ENCODE measurements at regions not wholly inside any gene's neighbourhood (a gene's known extent, or its start where the extent isn't known, plus 50 kb on each side); places are given as distances from the start of the nearest gene placed in this dataset.

DNA sequence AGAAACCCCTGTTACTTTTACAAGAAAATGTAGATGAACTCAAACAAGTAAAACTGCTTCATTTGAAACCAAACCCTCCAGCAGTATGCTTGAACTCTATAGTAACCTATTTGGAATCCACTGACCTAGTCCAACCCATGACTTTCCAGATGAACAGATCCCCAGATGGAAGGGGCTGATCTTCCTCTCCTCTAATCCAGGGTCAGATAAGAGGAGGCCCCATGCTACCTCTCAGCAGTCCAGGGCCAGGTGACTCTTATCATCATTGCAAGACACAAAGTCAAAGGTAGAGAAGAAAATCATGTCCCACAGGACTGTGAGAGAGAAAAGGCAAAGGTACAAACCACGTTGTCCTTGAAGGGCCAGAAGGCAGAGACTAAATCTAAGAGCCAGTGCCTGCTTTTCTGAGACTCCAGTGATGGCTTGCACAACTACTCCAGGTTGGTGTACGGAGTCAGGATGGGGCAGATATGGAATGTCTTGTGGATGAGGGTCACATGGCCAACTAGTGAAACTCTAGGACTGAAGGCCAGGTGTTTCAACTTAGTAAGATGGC is 81.4 kb upstream of the MYLIP start:
- POLR2A ChIA-PET (ENCODE audit: unreplicated experiment), result no interaction called here
- intact Hi-C loops (cut with micrococcal nuclease), result no loop called here
- Histone ChIP-seq H3K4me3 (ENCODE audit: low read length) (no peak overlapping the region), H3K9me2 (replicated peaks; ENCODE audit: low read length) (no peaks in the 10 kb centered on the region), H2AFZ (ENCODE audit: low read length) (no peak overlapping the region), H3F3A (ENCODE audit: low read length, unreplicated experiment) (no peaks in the 10 kb centered on the region), H3K4me1 (ENCODE audit: insufficient read depth, low read length) (no peaks in the 10 kb centered on the region), H3K9ac (ENCODE audit: low read length) (no peak overlapping the region), H3K79me2 (ENCODE audit: low read length) (no peaks in the 10 kb centered on the region), H3K27me3 (ENCODE audit: low read length) (peaks cover 32% of the 10 kb centered on the region), H3K4me2 (ENCODE audit: low read length) (no peak overlapping the region), H4K20me1 (ENCODE audit: low read length) (no peaks in the 10 kb centered on the region), H3K36me3 (ENCODE audit: low read depth, low read length) (no peaks in the 10 kb centered on the region), H3K27ac (ENCODE audit: low read length) (no peak overlapping the region), H3K9me3 (ENCODE audit: low read length) (no peaks in the 10 kb centered on the region)
- CTCF ChIA-PET, result no interaction called here
- no TSS peak for BruUV-seq (replicated peaks)
- DNase-seq, result no peak
- no peak for ATAC-seq
- no peak for TF ChIP-seq EZH2 (IDR thresholded peaks at IDR 0.05; ENCODE audit: low read length, unreplicated experiment)
- TF ChIP-seq, protein P1, sequence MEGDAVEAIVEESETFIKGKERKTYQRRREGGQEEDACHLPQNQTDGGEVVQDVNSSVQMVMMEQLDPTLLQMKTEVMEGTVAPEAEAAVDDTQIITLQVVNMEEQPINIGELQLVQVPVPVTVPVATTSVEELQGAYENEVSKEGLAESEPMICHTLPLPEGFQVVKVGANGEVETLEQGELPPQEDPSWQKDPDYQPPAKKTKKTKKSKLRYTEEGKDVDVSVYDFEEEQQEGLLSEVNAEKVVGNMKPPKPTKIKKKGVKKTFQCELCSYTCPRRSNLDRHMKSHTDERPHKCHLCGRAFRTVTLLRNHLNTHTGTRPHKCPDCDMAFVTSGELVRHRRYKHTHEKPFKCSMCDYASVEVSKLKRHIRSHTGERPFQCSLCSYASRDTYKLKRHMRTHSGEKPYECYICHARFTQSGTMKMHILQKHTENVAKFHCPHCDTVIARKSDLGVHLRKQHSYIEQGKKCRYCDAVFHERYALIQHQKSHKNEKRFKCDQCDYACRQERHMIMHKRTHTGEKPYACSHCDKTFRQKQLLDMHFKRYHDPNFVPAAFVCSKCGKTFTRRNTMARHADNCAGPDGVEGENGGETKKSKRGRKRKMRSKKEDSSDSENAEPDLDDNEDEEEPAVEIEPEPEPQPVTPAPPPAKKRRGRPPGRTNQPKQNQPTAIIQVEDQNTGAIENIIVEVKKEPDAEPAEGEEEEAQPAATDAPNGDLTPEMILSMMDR (conservative IDR thresholded peaks at IDR 0.05; ENCODE audit: low read depth, low read length), result no peak
- no peak for TF ChIP-seq EZH2phosphoT487 (IDR thresholded peaks at IDR 0.05; ENCODE audit: borderline replicate concordance, low read length)

DNA sequence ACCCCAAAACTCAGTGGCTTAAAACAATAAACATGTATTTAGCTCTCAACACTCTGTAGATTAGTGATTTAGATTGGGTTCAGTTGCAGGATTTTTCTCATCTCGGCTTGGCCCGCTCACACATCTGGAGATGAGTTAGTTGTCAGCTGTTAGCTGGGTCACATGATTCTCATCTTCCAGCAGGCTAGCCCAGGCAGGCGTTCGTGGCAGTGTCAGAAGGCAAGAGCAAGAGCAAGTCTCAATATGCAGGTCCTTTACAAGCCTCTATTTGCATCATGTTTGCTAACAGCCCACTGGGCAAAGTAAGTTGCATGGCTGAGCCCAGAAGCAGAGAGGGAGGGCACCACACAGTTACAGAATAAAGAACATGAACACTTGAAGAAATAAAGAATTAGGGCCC is 83.6 kb upstream of the MYLIP start:
- peaks cover 38% of the 10 kb centered on the region for H3K27me3 ChIP-seq (ENCODE audit: low read length)
- no peak overlapping the region for H2AFZ ChIP-seq (ENCODE audit: low read length)
- no peak overlapping the region for H3K27ac ChIP-seq (ENCODE audit: low read length)
- CTCF ChIA-PET, result no interaction called here
- H3K4me3 ChIP-seq (ENCODE audit: low read length), result no peak overlapping the region
- ATAC-seq (no peak), DNase-seq (no peak)
- H3K9ac ChIP-seq (ENCODE audit: low read length), result no peak overlapping the region
- no peaks in the 10 kb centered on the region for H3K79me2 ChIP-seq (ENCODE audit: low read length)
- no peaks in the 10 kb centered on the region for H3K9me2 ChIP-seq (replicated peaks; ENCODE audit: low read length)
- no TSS peak for BruUV-seq (replicated peaks)
- H3F3A ChIP-seq (ENCODE audit: low read length, unreplicated experiment), result no peaks in the 10 kb centered on the region
- no peak overlapping the region for H3K4me2 ChIP-seq (ENCODE audit: low read length)
- no peaks in the 10 kb centered on the region for H3K4me1 ChIP-seq (ENCODE audit: insufficient read depth, low read length)
- H4K20me1 ChIP-seq (ENCODE audit: low read length), result no peaks in the 10 kb centered on the region
- intact Hi-C loops (cut with micrococcal nuclease), result no loop called here
- no peaks in the 10 kb centered on the region for H3K9me3 ChIP-seq (ENCODE audit: low read length)
- TF ChIP-seq, protein P1 (conservative IDR thresholded peaks at IDR 0.05; ENCODE audit: low read depth, low read length), result no peak
- TF ChIP-seq EZH2phosphoT487 (IDR thresholded peaks at IDR 0.05; ENCODE audit: borderline replicate concordance, low read length) (no peak), EZH2 (IDR thresholded peaks at IDR 0.05; ENCODE audit: low read length, unreplicated experiment) (no peak)
- no peaks in the 10 kb centered on the region for H3K36me3 ChIP-seq (ENCODE audit: low read depth, low read length)
- POLR2A ChIA-PET (ENCODE audit: unreplicated experiment), result no interaction called here

DNA sequence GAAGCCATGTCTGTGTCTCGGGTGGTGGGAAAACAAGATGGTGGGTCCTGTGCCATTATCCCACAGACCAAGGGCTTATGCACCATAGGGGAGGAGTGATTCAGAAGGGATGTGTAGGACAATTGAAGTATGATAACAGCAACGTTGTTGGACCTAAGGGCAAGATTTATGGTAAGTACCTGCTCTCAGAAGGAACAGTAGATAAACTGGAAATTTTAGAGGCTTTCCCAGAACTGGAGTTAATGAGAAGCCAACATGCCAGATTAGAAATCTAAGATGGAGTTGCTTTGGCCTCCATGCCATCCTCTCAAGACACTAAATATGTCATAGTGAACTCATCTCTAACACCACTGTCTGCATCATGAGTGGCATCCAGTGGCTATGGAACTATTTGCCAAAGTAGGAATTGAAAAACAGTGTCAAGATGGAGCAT is 84.7 kb upstream of the MYLIP start:
- Histone ChIP-seq H3K4me1 (ENCODE audit: insufficient read depth, low read length) (no peaks in the 10 kb centered on the region), H3K9me3 (ENCODE audit: low read length) (no peaks in the 10 kb centered on the region), H3K9ac (ENCODE audit: low read length) (no peak overlapping the region), H3K9me2 (replicated peaks; ENCODE audit: low read length) (no peaks in the 10 kb centered on the region), H3K4me3 (ENCODE audit: low read length) (no peak overlapping the region), H2AFZ (ENCODE audit: low read length) (no peak overlapping the region), H3K79me2 (ENCODE audit: low read length) (no peaks in the 10 kb centered on the region), H3F3A (ENCODE audit: low read length, unreplicated experiment) (no peaks in the 10 kb centered on the region), H3K27me3 (ENCODE audit: low read length) (peaks cover 38% of the 10 kb centered on the region), H4K20me1 (ENCODE audit: low read length) (no peaks in the 10 kb centered on the region), H3K36me3 (ENCODE audit: low read depth, low read length) (no peaks in the 10 kb centered on the region), H3K4me2 (ENCODE audit: low read length) (no peak overlapping the region), H3K27ac (ENCODE audit: low read length) (no peak overlapping the region)
- ChIA-PET CTCF (no interaction called here), POLR2A (ENCODE audit: unreplicated experiment) (no interaction called here)
- intact Hi-C loops (cut with micrococcal nuclease), result no loop called here
- TF ChIP-seq, protein P1 (conservative IDR thresholded peaks at IDR 0.05; ENCODE audit: low read depth, low read length), result no peak
- no peak for TF ChIP-seq EZH2phosphoT487 (IDR thresholded peaks at IDR 0.05; ENCODE audit: borderline replicate concordance, low read length)
- TF ChIP-seq EZH2 (IDR thresholded peaks at IDR 0.05; ENCODE audit: low read length, unreplicated experiment), result no peak
- ATAC-seq (no peak), DNase-seq (no peak)
- no TSS peak for BruUV-seq (replicated peaks)
